Liver (tissue), 3 donors: ENCODE measurements at regions not wholly inside any gene's neighbourhood (a gene's known extent, or its start where the extent isn't known, plus 50 kb on each side); places are given as distances from the start of the nearest gene placed in this dataset.

Experiments used
- RAD21 ChIP-seq, 2 donors: IDR thresholded peaks; 2 replicates each; pipeline ENCODE4 v1.6.1; 2016; ENCODE audit warnings: antibody characterized with exemption in 2 of 2, mild to moderate bottlenecking in 2 of 2
- YY1 ChIP-seq: IDR thresholded peaks from 2 replicates; pipeline ENCODE4 v1.6.1; 2016; ENCODE audit warnings: antibody characterized with exemption, mild to moderate bottlenecking
- TF ChIP-seq, protein P1 (sequence below): fragments of 150-350 bp; IDR thresholded peaks from 2 replicates; pipeline ENCODE4 v1.5.1; 2017; ENCODE audit warnings: improper control_type of control experiment, low read depth, low read length; ENCODE audit not compliant: missing input control
- TF ChIP-seq, protein P2 (sequence below): IDR thresholded peaks from 2 replicates; pipeline ENCODE4 v1.6.1; 2016; ENCODE audit warnings: antibody characterized with exemption
- donor health status: healthy.
- donor health status: healthy.

DNA sequence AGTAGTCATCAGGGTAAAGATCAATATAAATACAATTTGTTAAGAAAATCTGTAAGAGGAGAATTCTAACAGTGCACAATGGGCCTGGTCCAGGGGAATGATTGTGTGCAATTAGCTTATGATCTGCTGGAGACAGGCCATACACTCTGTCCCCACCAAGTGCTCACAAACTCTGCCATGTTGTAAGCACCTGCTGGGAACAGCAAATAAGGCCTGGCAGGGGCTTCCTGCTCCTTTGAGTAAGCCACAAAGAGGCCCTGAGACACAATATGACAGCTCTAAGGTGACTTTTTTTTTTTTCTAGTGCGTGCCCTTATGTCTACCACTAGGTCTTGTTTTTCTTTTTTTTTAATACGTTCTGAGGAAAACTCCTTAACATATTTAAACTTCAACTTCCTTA is 866.3 kb upstream of the PCDH7 start:
- TF ChIP-seq, protein P1, sequence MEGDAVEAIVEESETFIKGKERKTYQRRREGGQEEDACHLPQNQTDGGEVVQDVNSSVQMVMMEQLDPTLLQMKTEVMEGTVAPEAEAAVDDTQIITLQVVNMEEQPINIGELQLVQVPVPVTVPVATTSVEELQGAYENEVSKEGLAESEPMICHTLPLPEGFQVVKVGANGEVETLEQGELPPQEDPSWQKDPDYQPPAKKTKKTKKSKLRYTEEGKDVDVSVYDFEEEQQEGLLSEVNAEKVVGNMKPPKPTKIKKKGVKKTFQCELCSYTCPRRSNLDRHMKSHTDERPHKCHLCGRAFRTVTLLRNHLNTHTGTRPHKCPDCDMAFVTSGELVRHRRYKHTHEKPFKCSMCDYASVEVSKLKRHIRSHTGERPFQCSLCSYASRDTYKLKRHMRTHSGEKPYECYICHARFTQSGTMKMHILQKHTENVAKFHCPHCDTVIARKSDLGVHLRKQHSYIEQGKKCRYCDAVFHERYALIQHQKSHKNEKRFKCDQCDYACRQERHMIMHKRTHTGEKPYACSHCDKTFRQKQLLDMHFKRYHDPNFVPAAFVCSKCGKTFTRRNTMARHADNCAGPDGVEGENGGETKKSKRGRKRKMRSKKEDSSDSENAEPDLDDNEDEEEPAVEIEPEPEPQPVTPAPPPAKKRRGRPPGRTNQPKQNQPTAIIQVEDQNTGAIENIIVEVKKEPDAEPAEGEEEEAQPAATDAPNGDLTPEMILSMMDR = no peak
- TF ChIP-seq RAD21 (IDR thresholded peaks at IDR 0.05) (no peak), YY1 (no peak)
- TF ChIP-seq, protein P2, sequence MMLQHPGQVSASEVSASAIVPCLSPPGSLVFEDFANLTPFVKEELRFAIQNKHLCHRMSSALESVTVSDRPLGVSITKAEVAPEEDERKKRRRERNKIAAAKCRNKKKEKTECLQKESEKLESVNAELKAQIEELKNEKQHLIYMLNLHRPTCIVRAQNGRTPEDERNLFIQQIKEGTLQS = no peak
